GM23338 (cell line): ENCODE measurements at regions not wholly inside any gene's neighbourhood (a gene's known extent, or its start where the extent isn't known, plus 50 kb on each side); places are given as distances from the start of the nearest gene placed in this dataset.

Experiments
- ATAC-seq: fragments of 200-7000 bp; cut with Tn5 transposase; 3 replicates; pipeline ENCODE4 v1.9.1; 2020
- DNase-seq: peaks from one replicate; pipeline ENCODE4 v3.0.0-alpha.2; 2015; ENCODE audit warnings: low spot score
- H2AFZ ChIP-seq: fragments of 200-600 bp; sonication (generic); 2 replicates; pipeline ENCODE4 v1.8.0; 2016; ENCODE audit warnings: antibody characterized with exemption, mild to moderate bottlenecking, moderate library complexity
- H3F3A ChIP-seq: fragments of 200-600 bp; sonication (generic); replicated peaks from 2 replicates; pipeline ENCODE4 v1.8.0; 2017; ENCODE audit warnings: antibody characterized with exemption, mixed run types, low read depth
- H3K27ac ChIP-seq: fragments of 200-600 bp; sonication (generic); 2 replicates; pipeline ENCODE4 v1.6.1; 2016; ENCODE audit warnings: low read depth
- H3K27me3 ChIP-seq: fragments of 200-600 bp; sonication (generic); 2 replicates; pipeline ENCODE4 v1.8.0; 2016; ENCODE audit warnings: mild to moderate bottlenecking, mixed run types, moderate library complexity; ENCODE audit not compliant: insufficient read depth
- H3K36me3 ChIP-seq: fragments of 200-600 bp; sonication (generic); 2 replicates; pipeline ENCODE4 v1.8.0; 2016; ENCODE audit warnings: mild to moderate bottlenecking; ENCODE audit not compliant: insufficient read depth
- H3K4me1 ChIP-seq: fragments of 200-600 bp; sonication (generic); 2 replicates; pipeline ENCODE4 v1.8.0; 2016; ENCODE audit warnings: mild to moderate bottlenecking, moderate library complexity; ENCODE audit not compliant: insufficient read depth
- H3K4me2 ChIP-seq: fragments of 200-600 bp; sonication (generic); 2 replicates; pipeline ENCODE4 v1.7.1; 2017; ENCODE audit warnings: mixed run types
- H3K4me3 ChIP-seq: fragments of 200-600 bp; sonication (generic); 2 replicates; pipeline ENCODE4 v1.6.1; 2016; ENCODE audit warnings: mixed run types
- H3K79me2 ChIP-seq: fragments of 200-600 bp; sonication (generic); replicated peaks from 2 replicates; pipeline ENCODE4 v1.8.0; 2017; ENCODE audit warnings: mild to moderate bottlenecking; ENCODE audit not compliant: insufficient read depth
- H3K9me2 ChIP-seq: fragments of 200-600 bp; sonication (generic); 2 replicates; pipeline ENCODE4 v1.8.0; 2017; ENCODE audit not compliant: insufficient read depth
- H4K20me1 ChIP-seq: fragments of 200-600 bp; sonication (generic); replicated peaks from 2 replicates; pipeline ENCODE4 v1.8.0; 2017; ENCODE audit warnings: mild to moderate bottlenecking; ENCODE audit not compliant: insufficient read depth
- H3K27ac Mint-ChIP-seq: 2 replicates; pipeline ENCODE4 v1.8.0; 2020; ENCODE audit warnings: inconsistent platforms, mild to moderate bottlenecking, moderate library complexity, mixed read lengths
- H3K27me3 Mint-ChIP-seq: 3 replicates; pipeline ENCODE4 v1.8.0; 2022; ENCODE audit warnings: low read depth, mild to moderate bottlenecking, moderate library complexity, mixed read lengths, inconsistent platforms; ENCODE audit not compliant: insufficient read depth, poor library complexity
- H3K36me3 Mint-ChIP-seq: 3 replicates; pipeline ENCODE4 v1.8.0; 2021; ENCODE audit warnings: low read depth, mild to moderate bottlenecking, inconsistent platforms, moderate library complexity, mixed read lengths
- H3K4me1 Mint-ChIP-seq: 3 replicates; pipeline ENCODE4 v1.8.0; 2020; ENCODE audit warnings: mild to moderate bottlenecking, inconsistent platforms, mixed read lengths
- H3K4me3 Mint-ChIP-seq: 3 replicates; pipeline ENCODE4 v1.8.0; 2021; ENCODE audit warnings: moderate library complexity, mild to moderate bottlenecking, inconsistent platforms, mixed read lengths
- H3K9me3 Mint-ChIP-seq: 3 replicates; pipeline ENCODE4 v1.8.0; 2020; ENCODE audit warnings: moderate library complexity, mild to moderate bottlenecking, inconsistent platforms, mixed read lengths
- ETS1 ChIP-seq: IDR thresholded peaks from 2 replicates; pipeline ENCODE4 v1.6.1; 2016; ENCODE audit warnings: antibody characterized with exemption
- EZH2phosphoT487 ChIP-seq: fragments of 200-600 bp; sonication (generic); IDR thresholded peaks from one replicate; pipeline ENCODE4 v1.8.1; 2018; ENCODE audit warnings: antibody characterized with exemption; ENCODE audit not compliant: unreplicated experiment
- JUNB ChIP-seq: IDR thresholded peaks from one replicate; pipeline ENCODE4 v1.6.1; 2016; ENCODE audit warnings: antibody characterized with exemption; ENCODE audit not compliant: unreplicated experiment
- NANOG ChIP-seq: IDR thresholded peaks from 2 replicates; pipeline ENCODE4 v1.6.1; 2016; ENCODE audit warnings: antibody characterized with exemption, borderline replicate concordance
- POLR2AphosphoS5 ChIP-seq: IDR thresholded peaks from 2 replicates; pipeline ENCODE4 v1.6.1; 2016; ENCODE audit warnings: antibody characterized with exemption, low read depth
- REST ChIP-seq: IDR thresholded peaks from one replicate; pipeline ENCODE4 v1.6.1; 2018; ENCODE audit warnings: antibody characterized with exemption; ENCODE audit not compliant: unreplicated experiment
- STAT1 ChIP-seq: IDR thresholded peaks from one replicate; pipeline ENCODE4 v1.6.1; 2016; ENCODE audit warnings: antibody characterized with exemption; ENCODE audit not compliant: unreplicated experiment
- ZNF331 ChIP-seq: fragments of 250-450 bp; sonication (Bioruptor Pico); IDR thresholded peaks from 2 replicates; pipeline ENCODE4 v1.5.0; 2020; ENCODE audit warnings: low read depth, mild to moderate bottlenecking, moderate library complexity

GRCh38 chr2:176844461-176844860 lies 368.1 kb upstream of the HNRNPA3 start:
- no peak overlapping the region for H3K4me3 ChIP-seq
- Mint-ChIP-seq H3K9me3 (no peaks in the 10 kb centered on the region), H3K27ac (no peak overlapping the region), H3K36me3 (no peaks in the 10 kb centered on the region), H3K4me3 (no peak overlapping the region), H3K27me3 (no peaks in the 10 kb centered on the region), H3K4me1 (peaks cover 17% of the 10 kb centered on the region)
- no peaks in the 10 kb centered on the region for H3K36me3 ChIP-seq
- H3K27me3 ChIP-seq: no peaks in the 10 kb centered on the region
- ATAC-seq: no peak
- H3K9me2 ChIP-seq: peaks cover 46% of the 10 kb centered on the region
- no peaks in the 10 kb centered on the region for H4K20me1 ChIP-seq
- peaks cover 6% of the 10 kb centered on the region for H3K4me1 ChIP-seq
- no peak overlapping the region for H2AFZ ChIP-seq
- TF ChIP-seq NANOG: no peak
- H3F3A ChIP-seq: no peaks in the 10 kb centered on the region
- H3K27ac ChIP-seq: no peak overlapping the region
- no peaks in the 10 kb centered on the region for H3K79me2 ChIP-seq
- no peak overlapping the region for H3K4me2 ChIP-seq
- no peak for DNase-seq

- no peak overlapping the region for H3K4me2 ChIP-seq
- no peak for TF ChIP-seq ZNF331
- TF ChIP-seq NANOG: no peak
- no peak for TF ChIP-seq REST
- TF ChIP-seq JUNB: no peak
- TF ChIP-seq STAT1: no peak
- TF ChIP-seq POLR2AphosphoS5: no peak
- no peak for TF ChIP-seq ETS1
- no peak for TF ChIP-seq EZH2phosphoT487
- peaks cover 6% of the 10 kb centered on the region for H3K4me1 ChIP-seq
- ATAC-seq (no peak), DNase-seq (no peak)
- H3K36me3 ChIP-seq: no peaks in the 10 kb centered on the region
- no peak overlapping the region for H3K4me3 ChIP-seq
- Mint-ChIP-seq H3K27ac (no peak overlapping the region), H3K36me3 (no peaks in the 10 kb centered on the region), H3K9me3 (no peaks in the 10 kb centered on the region), H3K4me3 (no peak overlapping the region), H3K27me3 (no peaks in the 10 kb centered on the region), H3K4me1 (peaks cover 18% of the 10 kb centered on the region)
- no peaks in the 10 kb centered on the region for H4K20me1 ChIP-seq
- no peak overlapping the region for H3K27ac ChIP-seq
- H2AFZ ChIP-seq: no peak overlapping the region
- H3K9me2 ChIP-seq: peaks cover 35% of the 10 kb centered on the region
- H3K79me2 ChIP-seq: no peaks in the 10 kb centered on the region
- H3F3A ChIP-seq: no peaks in the 10 kb centered on the region
- H3K27me3 ChIP-seq: no peaks in the 10 kb centered on the region
These were observed 366.9 kb upstream of the HNRNPA3 start for GRCh38 chr2:176845718-176846117.
